ENCODE measurements at regions not wholly inside any gene's neighbourhood (a gene's known extent, or its start where the extent isn't known, plus 50 kb on each side); places are given as distances from the start of the nearest gene placed in this dataset.
A peak's percentile ranks its signal among the peaks of the same experiment; 100 is the strongest.
"Not testable (repeated sequence)": the region's sequence is repeated elsewhere in the genome, so short reads cannot be mapped to it uniquely, and the experiment has no call there.

DNA sequence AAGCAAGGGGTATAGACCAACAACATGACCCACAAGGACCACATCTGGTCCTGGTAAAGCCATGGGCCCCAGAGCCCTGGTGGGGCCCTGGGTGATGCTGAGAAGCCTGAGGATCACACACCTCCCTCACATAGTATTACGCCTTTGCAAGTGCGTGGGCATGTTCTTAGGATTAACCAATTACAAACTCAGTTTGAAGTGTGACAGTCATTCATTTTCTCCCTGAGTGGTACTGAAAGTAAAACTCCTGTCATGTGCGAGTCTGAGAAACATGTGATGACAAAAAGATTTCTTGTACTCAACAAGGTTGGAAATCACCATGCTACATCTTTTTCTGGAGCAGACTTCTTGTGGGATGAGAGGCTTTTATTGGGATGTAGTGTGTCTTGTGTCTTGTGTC lies 315.3 kb upstream of the DUSP10 start:
- H3K4me3 ChIP-seq (ENCODE audit: low read depth, low read length), result no peak overlapping the region
- no peak for DNase-seq (ENCODE audit: low read depth)
- TF ChIP-seq, protein P1, sequence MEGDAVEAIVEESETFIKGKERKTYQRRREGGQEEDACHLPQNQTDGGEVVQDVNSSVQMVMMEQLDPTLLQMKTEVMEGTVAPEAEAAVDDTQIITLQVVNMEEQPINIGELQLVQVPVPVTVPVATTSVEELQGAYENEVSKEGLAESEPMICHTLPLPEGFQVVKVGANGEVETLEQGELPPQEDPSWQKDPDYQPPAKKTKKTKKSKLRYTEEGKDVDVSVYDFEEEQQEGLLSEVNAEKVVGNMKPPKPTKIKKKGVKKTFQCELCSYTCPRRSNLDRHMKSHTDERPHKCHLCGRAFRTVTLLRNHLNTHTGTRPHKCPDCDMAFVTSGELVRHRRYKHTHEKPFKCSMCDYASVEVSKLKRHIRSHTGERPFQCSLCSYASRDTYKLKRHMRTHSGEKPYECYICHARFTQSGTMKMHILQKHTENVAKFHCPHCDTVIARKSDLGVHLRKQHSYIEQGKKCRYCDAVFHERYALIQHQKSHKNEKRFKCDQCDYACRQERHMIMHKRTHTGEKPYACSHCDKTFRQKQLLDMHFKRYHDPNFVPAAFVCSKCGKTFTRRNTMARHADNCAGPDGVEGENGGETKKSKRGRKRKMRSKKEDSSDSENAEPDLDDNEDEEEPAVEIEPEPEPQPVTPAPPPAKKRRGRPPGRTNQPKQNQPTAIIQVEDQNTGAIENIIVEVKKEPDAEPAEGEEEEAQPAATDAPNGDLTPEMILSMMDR (conservative IDR thresholded peaks at IDR 0.05; ENCODE audit: low read depth, low read length), result no peak

DNA sequence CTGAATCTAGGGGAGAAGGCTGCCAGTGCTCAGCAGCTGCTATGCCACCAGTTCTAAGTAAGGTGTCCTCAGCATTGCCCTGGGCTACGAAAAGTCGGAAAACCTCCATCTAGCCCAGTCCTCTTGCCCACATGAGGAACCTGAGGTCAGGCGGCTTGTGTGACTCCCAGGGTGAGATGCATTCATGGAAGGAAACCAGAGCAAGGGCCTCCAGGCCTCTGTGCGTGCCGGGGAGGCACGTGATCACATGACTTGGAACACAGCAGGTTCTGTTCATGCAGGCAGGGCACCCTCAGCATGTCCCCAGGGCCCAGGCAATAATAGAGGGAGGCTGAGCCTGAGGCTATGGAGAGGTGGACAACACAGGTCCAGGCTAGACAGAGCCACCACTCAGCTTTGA lies 312.5 kb upstream of the DUSP10 start:
- DNase-seq (ENCODE audit: low read depth), result no peak
- TF ChIP-seq, protein P1 (conservative IDR thresholded peaks at IDR 0.05; ENCODE audit: low read depth, low read length), result no peak

DNA sequence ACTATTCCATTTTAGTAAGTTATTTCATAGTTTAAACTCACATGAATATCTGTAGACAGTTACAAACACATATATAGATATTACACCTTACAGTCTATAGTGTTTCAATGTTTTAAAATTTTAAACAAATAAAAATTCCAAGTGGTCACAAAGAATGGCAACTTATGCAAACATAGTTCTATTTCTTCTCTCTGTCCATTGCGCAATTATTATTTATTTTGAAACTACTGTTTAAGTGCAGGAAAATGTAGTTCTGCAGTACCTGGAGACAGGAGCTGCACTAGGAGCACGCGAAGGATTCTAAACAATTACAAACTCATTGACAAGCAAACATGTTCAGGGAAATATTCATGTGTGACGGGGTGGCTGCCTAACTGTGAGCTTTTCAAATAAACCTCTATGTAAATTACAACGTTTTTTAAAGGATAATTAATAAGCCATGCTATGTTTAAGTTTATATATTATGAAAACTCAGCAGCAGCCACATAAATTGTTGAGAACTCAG lies 312.0 kb upstream of the DUSP10 start:
- TF ChIP-seq, protein P1 (conservative IDR thresholded peaks at IDR 0.05; ENCODE audit: low read depth, low read length), result no peak
- DNase-seq (ENCODE audit: low read depth), result peak; percentile 21
- no peak overlapping the region for H3K4me3 ChIP-seq (ENCODE audit: low read depth, low read length)

More for the DNA sequence above, 312.5 kb upstream of the DUSP10 start:
- H3K4me3 ChIP-seq (ENCODE audit: low read depth, low read length), result no peak overlapping the region

DNA sequence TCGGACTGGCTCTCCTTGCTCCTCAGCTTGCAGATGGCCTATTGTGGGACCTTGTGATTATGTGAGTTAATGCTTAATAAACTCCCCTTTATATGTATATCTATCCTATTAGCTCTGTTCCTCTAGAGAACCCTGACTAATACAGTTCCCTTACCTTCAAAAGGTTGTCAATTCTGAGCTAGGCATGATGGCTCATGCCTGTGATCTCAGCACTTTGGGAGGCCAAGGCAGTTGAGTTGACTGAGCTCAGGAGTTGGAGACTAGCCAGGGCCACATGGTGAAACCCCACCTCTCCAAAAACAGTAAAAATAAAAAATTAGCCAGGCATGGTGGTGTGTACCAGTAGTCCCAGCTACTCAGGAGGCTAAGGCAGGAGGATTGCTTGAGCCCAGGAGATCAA lies 309.4 kb upstream of the DUSP10 start:
- not testable (repeated sequence) for H3K4me3 ChIP-seq (ENCODE audit: low read depth, low read length); DNase-seq (ENCODE audit: low read depth)

DNA sequence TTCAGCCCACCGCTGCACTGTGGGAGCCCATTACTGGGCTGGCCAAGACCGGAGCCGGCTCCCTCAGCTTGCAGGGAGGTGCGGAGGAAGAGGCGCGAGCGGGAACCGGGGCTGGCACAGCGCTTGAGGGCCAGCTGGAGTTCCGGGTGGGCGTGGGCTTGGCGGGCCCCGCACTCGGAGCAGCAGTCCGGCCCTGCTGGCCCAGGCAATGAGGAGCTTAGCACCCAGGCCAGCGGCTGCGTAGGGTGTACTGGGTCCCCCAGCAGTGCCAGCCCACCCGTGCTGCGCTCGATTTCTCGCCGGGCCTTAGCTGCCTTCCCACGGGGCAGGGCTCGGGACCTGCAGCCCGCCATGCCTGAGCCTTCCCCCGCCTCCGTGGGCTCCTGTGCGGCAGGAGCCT lies 307.8 kb upstream of the DUSP10 start:
- not testable (repeated sequence) for DNase-seq (ENCODE audit: low read depth)

DNA sequence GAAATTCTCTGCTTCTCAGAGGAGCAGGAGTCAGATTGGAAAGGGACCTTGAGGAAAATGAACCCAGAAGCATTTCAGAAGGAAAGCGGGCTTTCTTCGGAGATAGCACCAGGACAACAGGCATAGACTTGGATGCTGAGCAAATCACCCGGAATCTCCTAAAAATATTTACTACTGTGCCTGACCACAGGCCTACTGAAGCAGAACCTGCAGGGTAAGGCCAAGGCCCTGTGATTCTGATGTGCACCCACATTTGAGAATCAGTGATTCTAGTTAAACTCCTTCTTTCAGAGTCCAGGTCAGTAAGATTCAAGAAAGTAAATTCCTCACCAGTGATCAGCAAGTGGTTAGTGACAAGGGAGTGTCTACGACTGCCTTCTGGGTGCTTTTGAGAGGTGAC lies 307.3 kb upstream of the DUSP10 start:
- no peak for DNase-seq (ENCODE audit: low read depth)
- TF ChIP-seq, protein P1 (conservative IDR thresholded peaks at IDR 0.05; ENCODE audit: low read depth, low read length), result no peak
- H3K4me3 ChIP-seq (ENCODE audit: low read depth, low read length), result no peak overlapping the region

More for the DNA sequence above, 307.8 kb upstream of the DUSP10 start:
- not testable (repeated sequence) for H3K4me3 ChIP-seq (ENCODE audit: low read depth, low read length)

DNA sequence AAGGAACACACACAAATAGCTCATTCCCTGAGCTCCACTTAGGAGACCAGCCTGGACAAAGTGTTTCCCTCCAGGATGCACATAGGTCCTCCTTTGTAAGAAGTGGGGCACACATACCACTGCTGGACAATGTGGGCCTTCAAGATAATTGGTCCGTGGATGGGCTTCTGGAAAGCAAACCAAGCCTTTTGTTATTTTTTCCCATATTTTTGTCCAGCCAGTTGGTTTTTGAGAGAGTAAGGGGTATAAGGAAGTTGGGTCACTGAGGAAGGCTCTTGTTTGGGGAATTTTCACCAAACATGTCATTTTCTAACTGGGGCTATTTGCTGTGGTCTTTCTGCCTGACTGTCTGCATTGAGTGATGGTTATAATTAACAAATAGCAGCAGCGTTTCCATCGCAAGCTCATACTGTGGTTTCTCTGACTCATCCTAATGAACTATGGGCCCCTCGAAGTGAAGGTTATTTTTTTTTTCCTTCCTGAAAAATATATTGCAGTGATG lies 306.3 kb upstream of the DUSP10 start:
- H3K4me3 ChIP-seq (ENCODE audit: low read depth, low read length), result no peak overlapping the region
- TF ChIP-seq, protein P1 (conservative IDR thresholded peaks at IDR 0.05; ENCODE audit: low read depth, low read length), result no peak
- peak; percentile 79 for DNase-seq (ENCODE audit: low read depth)

DNA sequence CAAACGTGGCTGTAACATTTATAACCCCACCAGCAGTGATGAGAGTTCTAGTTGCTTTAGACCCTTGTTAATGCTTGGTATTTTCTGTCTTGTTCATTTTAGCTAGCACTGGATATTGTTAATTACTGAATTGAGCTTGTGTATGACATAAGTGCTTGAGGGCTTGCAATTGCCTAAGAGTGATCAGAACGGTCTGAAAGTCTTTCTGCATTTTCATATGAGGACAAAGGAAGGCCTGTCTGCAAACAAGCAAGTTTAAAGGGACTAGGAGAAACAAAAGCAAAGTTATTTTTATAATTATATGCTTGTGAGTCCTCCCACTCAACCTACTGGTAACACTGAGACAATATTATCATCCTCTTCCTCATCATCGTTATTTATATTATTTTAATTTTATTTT lies 305.5 kb upstream of the DUSP10 start:
- no peak for DNase-seq (ENCODE audit: low read depth)
- H3K4me3 ChIP-seq (ENCODE audit: low read depth, low read length), result no peak overlapping the region
- TF ChIP-seq, protein P1 (conservative IDR thresholded peaks at IDR 0.05; ENCODE audit: low read depth, low read length), result no peak
